Tibial artery (tissue), 4 donors: ENCODE measurements at regions not wholly inside any gene's neighbourhood (a gene's known extent, or its start where the extent isn't known, plus 50 kb on each side); places are given as distances from the start of the nearest gene placed in this dataset.

Source experiments
- DNase-seq, 2 donors: peaks; one replicate each; pipeline ENCODE4 v3.0.0-alpha.2; 2019
- H3K27ac ChIP-seq, 2 donors: fragments of 200-600 bp; sonication (generic) in 1 of 2; 1 replicate in 1 of 2; 2 replicates in 1 of 2; pipeline ENCODE4 v1.5.1; 2018 to 2019; ENCODE audit warnings: mild to moderate bottlenecking in 1 of 2
- H3K27me3 ChIP-seq, 2 donors: fragments of 200-600 bp; sonication (generic) in 1 of 2; one replicate each; pipeline versions ENCODE4 v1.5.1 to v1.6.0; 2016 to 2019
- H3K36me3 ChIP-seq, 3 donors: fragments of 200-600 bp; sonication (generic) in 2 of 3; one replicate each; pipeline ENCODE4 v1.5.1; 2016 to 2019; ENCODE audit warnings: mild to moderate bottlenecking in 2 of 3
- H3K4me1 ChIP-seq, 4 donors: fragments of 200-600 bp; sonication (generic) in 2 of 4; 1 replicate in 3 of 4; 2 replicates in 1 of 4; pipeline ENCODE4 v1.5.1; 2016 to 2019
- H3K4me3 ChIP-seq, 2 donors: fragments of 200-600 bp; sonication (generic) in 1 of 2; 1 replicate in 1 of 2; 2 replicates in 1 of 2; pipeline ENCODE4 v1.5.1; 2018 to 2019; ENCODE audit warnings: mild to moderate bottlenecking in 2 of 2
- H3K9me3 ChIP-seq, 3 donors: fragments of 200-600 bp; sonication (generic) in 1 of 3; one replicate each; pipeline ENCODE4 v1.5.1; 2016 to 2019
- intact Hi-C: fragments of 100-400 bp; cut with DNase I; formaldehyde crosslinking; loops from one replicate; pipeline ENCODE4 v1.15.0; 2023; ENCODE audit warnings: low total_unique reads
- TF ChIP-seq, protein P1 (sequence below), 2 experiments: fragments of 200-600 bp in 1 of 2; fragments of 450-650 bp in 1 of 2; IDR thresholded peaks; one replicate each; pipeline ENCODE4 v1.5.1; 2017 to 2019; ENCODE audit warnings: antibody characterized with exemption in 2 of 2, mild to moderate bottlenecking in 1 of 2, moderate library complexity in 1 of 2

DNA sequence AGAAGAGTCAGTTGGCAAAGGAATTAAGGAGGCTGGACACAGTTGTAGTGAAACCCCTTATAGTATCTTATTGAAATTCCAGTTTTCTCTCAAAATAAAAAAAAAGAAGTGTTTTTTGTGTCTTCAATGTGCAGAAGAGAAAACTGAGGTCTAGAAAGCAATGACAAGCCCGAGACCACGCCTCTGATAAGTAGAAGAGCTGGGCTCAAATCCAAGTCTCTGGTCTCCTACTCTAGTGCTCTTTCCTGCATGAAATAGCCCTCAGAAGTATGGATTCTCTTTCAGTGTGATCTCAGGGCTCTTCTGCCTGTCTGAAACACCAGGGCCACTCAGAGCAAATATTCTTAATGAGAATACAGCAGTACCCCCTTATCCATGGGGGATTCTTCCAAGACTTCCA is 200.9 kb downstream of the KIF18A start:
- H3K4me1 ChIP-seq: no peaks in the 10 kb centered on the region
- intact Hi-C loops: no loop called here

GRCh38 chr11:27904358-27905055 is 203.4 kb downstream of the KIF18A start:
- no peaks in the 10 kb centered on the region for H3K4me1 ChIP-seq
- TF ChIP-seq, protein P1, sequence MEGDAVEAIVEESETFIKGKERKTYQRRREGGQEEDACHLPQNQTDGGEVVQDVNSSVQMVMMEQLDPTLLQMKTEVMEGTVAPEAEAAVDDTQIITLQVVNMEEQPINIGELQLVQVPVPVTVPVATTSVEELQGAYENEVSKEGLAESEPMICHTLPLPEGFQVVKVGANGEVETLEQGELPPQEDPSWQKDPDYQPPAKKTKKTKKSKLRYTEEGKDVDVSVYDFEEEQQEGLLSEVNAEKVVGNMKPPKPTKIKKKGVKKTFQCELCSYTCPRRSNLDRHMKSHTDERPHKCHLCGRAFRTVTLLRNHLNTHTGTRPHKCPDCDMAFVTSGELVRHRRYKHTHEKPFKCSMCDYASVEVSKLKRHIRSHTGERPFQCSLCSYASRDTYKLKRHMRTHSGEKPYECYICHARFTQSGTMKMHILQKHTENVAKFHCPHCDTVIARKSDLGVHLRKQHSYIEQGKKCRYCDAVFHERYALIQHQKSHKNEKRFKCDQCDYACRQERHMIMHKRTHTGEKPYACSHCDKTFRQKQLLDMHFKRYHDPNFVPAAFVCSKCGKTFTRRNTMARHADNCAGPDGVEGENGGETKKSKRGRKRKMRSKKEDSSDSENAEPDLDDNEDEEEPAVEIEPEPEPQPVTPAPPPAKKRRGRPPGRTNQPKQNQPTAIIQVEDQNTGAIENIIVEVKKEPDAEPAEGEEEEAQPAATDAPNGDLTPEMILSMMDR (IDR thresholded peaks at IDR 0.05): no peak
- intact Hi-C loops: no loop called here
- H3K36me3 ChIP-seq: no peaks in the 10 kb centered on the region
- no peaks in the 10 kb centered on the region for H3K9me3 ChIP-seq
- no peak overlapping the region for H3K4me3 ChIP-seq
- no peaks in the 10 kb centered on the region for H3K27me3 ChIP-seq
- no peak for DNase-seq
- no peak overlapping the region for H3K27ac ChIP-seq

More for the DNA sequence above, 200.9 kb downstream of the KIF18A start:
- Histone ChIP-seq H3K9me3 (no peaks in the 10 kb centered on the region), H3K4me3 (no peak overlapping the region), H3K27me3 (no peaks in the 10 kb centered on the region), H3K27ac (no peak overlapping the region), H3K36me3 (no peaks in the 10 kb centered on the region)
- no peak for DNase-seq
- TF ChIP-seq, protein P1 (IDR thresholded peaks at IDR 0.05): no peak

DNA sequence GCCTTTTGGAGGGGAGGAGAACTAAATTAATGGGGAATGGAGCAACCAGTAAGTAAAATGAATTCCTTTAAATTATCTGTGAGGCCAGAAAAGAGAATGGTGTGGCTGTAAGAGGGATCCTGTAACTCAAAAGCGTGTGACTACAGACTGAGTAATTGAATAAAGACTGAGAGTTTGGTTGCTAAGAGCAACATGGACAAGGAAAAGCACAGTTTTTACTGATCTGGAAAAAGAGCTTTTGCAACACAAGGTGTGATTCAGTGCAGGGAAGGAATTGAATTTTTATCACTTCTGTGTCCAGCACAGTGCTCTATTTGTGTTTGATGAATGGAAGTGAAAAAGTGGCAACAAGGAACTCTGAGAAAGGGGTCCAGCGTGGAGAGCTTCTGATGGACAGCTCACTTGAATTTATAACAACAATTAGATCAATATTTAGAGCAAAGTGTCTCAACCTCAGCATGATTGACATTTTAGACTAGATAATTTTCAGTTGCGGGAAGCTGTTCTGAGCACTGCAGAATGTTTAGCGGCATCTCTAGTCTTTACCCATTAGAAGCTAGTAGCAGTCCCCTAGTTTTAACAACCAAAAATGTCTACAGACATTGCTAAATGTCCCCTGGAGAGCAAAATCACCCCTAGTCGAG is 202.8 kb upstream of the BDNF start:
- Histone ChIP-seq H3K4me3 (no peak overlapping the region), H3K9me3 (no peaks in the 10 kb centered on the region), H3K4me1 (no peaks in the 10 kb centered on the region), H3K27ac (no peak overlapping the region), H3K36me3 (no peaks in the 10 kb centered on the region), H3K27me3 (no peaks in the 10 kb centered on the region)
- TF ChIP-seq, protein P1 (IDR thresholded peaks at IDR 0.05): no peak
- intact Hi-C loops: no loop called here
- DNase-seq: no peak

GRCh38 chr11:27898166-27898565 is 197.9 kb upstream of the BDNF start:
- Histone ChIP-seq H3K4me1 (no peaks in the 10 kb centered on the region), H3K36me3 (no peaks in the 10 kb centered on the region), H3K27ac (no peak overlapping the region), H3K4me3 (no peak overlapping the region), H3K9me3 (no peaks in the 10 kb centered on the region), H3K27me3 (no peaks in the 10 kb centered on the region)
- DNase-seq: no peak
- intact Hi-C loops: no loop called here
- TF ChIP-seq, protein P1 (IDR thresholded peaks at IDR 0.05): no peak

DNA sequence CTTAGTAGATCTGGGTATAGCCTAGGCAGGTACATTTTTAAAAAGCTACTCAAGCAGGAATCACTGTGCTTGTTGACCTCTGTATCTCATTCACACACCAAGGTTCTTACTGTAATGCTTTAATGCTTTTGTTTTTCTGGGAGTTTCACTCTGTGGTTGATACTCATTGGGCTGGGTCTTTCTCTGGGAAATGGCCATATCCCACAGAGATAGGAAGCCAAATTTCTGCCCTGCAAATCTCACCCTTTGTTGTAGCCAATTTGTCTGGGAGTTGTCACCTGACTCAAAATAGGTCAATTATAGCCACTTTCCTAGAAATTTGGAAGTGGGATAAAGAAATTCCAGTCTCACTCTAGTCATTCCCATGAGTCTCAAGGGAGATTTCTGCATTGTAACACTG is 195.8 kb upstream of the BDNF start:
- no peak for DNase-seq
- Histone ChIP-seq H3K36me3 (no peaks in the 10 kb centered on the region), H3K27ac (no peak overlapping the region), H3K9me3 (no peaks in the 10 kb centered on the region), H3K27me3 (no peaks in the 10 kb centered on the region), H3K4me1 (no peaks in the 10 kb centered on the region), H3K4me3 (no peak overlapping the region)
- TF ChIP-seq, protein P1 (IDR thresholded peaks at IDR 0.05): no peak
- intact Hi-C loops: no loop called here
